ENCODE measurements at regions not wholly inside any gene's neighbourhood (a gene's known extent, or its start where the extent isn't known, plus 50 kb on each side); places are given as distances from the start of the nearest gene placed in this dataset.

DNA sequence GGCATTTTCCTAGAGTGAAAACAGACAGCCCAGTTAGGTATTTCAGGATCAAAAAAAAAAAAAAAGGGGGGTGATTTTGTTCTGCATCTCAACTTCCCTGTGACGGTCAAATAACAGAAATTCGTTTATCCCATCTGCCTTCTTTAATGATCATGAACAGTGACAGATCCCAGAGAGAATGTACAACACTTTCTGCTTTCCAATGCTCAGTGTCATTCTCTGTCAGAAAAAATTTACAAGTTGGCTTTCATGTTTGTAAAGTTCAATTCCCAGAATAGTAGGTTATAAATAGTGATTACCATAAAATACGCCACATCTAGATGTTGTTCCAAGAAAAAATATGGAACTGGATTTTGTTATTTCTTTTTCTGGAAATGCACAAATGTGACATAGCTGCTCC lies 1013.2 kb upstream of the PHF14 start:
- H3K27ac Mint-ChIP-seq, result no peak overlapping the region
- H3K4me3 Mint-ChIP-seq, result no peak overlapping the region
- peaks cover 0 to 3% (median 0%) of the 10 kb centered on the region in 3 donors for H3K9me3 Mint-ChIP-seq
- H3K4me1 Mint-ChIP-seq, result peaks cover 0 to 1% (median 0%) of the 10 kb centered on the region in 3 donors
- no peaks in the 10 kb centered on the region for H3K36me3 Mint-ChIP-seq
- no peaks in the 10 kb centered on the region for H3K27me3 Mint-ChIP-seq

DNA sequence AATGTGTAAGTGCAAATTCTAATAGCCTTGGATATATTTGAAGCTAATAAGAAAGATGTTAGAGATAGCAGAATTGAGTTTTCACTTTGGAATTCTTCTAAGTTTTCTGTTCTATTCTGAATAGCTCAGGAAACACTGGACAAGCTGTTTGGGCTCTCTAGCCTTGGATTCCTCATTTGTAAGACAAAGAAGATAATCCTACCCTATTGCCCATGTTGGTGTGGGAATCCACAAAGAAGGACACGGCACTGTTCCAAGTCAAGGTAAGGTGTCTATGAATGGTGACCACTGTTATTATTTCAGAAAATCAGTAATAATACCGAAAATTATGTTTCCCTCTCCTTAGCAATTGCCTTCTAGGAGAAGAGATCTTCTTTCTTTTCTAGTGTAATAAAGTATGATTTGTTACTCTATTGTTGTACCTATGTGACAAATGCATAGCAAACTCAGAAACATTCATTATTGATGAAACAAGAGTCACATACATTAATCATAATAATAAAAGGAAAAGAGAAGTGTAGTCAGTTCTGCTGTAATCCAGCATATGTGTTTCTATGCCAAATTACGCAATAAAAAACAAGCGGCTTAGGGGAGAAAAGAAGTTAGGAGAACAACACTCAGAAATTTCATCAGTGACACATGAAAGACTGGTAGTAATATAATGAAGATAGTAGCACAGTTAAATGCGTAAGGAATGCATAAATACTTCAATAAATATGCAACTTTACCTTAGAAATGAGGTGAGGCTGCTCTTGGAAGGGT lies 1012.3 kb upstream of the PHF14 start:
- Mint-ChIP-seq H3K27me3 (no peaks in the 10 kb centered on the region), H3K9me3 (peaks cover 0 to 3% (median 0%) of the 10 kb centered on the region in 3 donors), H3K27ac (no peak overlapping the region)

DNA sequence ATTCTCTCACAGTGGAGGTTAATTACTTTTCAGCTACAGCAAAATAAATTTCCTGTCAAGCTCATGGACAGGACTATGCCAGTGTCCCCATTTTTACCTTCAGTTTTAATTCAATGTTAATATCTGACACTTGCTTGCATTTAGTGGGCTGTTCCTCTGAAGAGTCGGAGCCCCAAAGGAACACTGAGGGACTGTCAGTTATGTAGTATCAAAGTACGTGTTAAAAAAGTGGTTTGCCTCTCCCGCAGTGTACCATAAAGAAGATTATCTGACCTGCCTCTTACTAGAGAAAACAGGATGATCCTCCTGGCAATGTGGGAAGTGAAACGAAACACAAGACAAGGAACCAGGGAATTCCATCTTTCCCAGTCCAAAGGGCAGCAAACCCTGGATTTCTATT lies 1010.9 kb upstream of the PHF14 start:
- Mint-ChIP-seq H3K27me3 (no peaks in the 10 kb centered on the region), H3K36me3 (no peaks in the 10 kb centered on the region), H3K27ac (no peak overlapping the region), H3K9me3 (peaks cover 0 to 3% (median 0%) of the 10 kb centered on the region in 3 donors), H3K4me3 (no peak overlapping the region), H3K4me1 (peaks cover 0 to 1% (median 0%) of the 10 kb centered on the region in 3 donors)

More for the DNA sequence above, 1012.3 kb upstream of the PHF14 start:
- H3K4me1 Mint-ChIP-seq, result peaks cover 0 to 1% (median 0%) of the 10 kb centered on the region in 3 donors
- H3K4me3 Mint-ChIP-seq, result no peak overlapping the region
- H3K36me3 Mint-ChIP-seq, result no peaks in the 10 kb centered on the region

DNA sequence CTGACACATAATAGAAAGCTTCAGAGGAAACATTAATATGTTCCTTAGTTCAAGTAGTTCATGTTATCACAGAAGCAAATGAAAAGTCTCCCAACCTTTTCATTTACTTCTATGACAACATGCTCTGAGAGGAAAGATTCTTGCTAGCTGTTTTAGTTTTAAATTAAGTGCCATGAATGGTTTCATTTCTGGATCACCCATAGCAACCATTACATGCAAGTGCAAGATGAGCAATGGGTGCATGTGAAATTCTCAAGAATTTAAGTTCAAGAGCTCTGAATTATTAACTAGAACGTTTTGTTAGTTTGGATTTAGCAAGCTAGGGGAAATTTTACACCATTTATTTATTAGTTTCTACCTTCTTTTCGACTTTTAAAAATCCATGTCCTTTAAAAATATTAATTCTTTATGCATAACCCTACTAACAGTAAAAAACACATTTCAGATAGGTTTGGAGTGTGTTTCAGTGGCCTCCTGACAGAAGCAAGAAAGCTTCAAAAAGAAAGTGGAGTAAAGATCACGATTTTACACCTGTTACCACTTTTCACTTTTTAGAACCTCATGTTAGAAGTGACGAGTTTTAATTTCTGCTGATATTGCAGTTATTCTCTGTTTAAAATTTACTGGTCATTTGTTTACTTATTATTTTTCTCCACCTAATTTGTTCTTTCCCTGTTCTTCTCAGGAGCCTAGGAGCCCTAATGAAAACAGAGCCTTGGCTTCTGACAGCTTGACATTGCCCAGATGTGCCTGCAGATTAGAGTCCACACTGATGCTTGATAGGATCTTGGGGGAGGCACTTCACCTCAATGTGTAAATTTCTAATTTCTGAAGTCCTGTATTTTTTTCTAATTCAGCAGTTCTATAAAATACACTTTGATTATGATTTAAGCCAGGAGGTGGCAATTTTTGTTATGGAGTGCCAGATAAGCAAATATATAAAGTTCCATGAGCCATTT lies 995.3 kb upstream of the PHF14 start:
- Mint-ChIP-seq H3K9me3 (peaks cover 0 to 2% (median 0%) of the 10 kb centered on the region in 3 donors), H3K36me3 (no peaks in the 10 kb centered on the region), H3K4me1 (peaks cover 0 to 1% (median 0%) of the 10 kb centered on the region in 3 donors), H3K27ac (no peak overlapping the region), H3K27me3 (no peaks in the 10 kb centered on the region), H3K4me3 (no peak overlapping the region)

DNA sequence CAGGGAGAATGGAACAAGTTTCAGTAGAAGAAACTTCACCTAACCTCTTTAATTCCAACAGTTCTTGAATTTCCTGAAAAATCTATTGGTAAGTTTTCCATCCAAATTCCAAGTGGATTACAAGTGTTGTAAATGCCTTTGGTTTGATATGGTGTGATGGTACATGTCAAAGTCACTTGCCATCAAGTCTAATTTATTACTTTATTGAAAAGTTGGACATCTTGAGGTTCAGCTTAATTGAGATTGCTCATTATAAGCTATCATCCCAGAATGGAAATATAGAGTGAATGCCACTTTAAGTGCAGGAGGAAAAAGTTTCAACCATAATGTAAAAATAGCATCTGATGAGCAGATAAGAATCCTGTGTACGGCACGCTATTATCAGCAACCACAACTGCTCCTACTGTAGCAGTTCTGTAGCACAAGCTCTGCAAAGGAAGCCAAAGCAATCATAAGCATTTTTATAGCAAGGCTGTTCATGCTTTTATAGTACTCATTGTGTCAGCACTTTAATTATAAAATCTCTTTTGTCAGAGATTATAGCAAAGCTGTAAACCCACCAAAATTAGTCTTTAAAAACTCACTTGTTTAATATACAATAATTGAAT lies 991.8 kb upstream of the PHF14 start:
- Mint-ChIP-seq H3K36me3 (no peaks in the 10 kb centered on the region), H3K27ac (no peak overlapping the region), H3K4me1 (peaks cover 0 to 1% (median 0%) of the 10 kb centered on the region in 3 donors), H3K4me3 (no peak overlapping the region), H3K27me3 (no peaks in the 10 kb centered on the region), H3K9me3 (peaks cover 0 to 2% (median 0%) of the 10 kb centered on the region in 3 donors)

DNA sequence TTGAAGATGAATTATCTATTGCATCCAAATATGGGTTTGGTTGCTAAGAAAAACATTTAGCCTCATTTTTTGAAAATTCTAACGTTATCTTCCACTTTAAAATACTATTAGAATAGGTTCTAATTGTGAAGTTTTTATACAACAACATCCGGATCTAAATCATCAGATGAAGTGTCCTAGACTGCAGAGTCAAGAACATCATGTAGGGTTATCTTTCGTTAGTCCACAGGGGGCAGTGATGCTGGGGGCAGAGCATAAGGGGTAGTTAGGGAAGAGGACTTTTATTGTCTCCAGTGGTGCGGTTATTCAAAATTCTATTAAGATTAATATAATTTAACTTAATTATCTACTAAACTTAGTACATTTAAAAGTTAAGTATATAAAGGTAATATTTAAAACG lies 990.6 kb upstream of the PHF14 start:
- Mint-ChIP-seq H3K9me3 (peaks cover 0 to 3% (median 2%) of the 10 kb centered on the region in 3 donors), H3K4me3 (no peak overlapping the region), H3K27ac (no peak overlapping the region), H3K36me3 (peaks cover 2% of the 10 kb centered on the region), H3K27me3 (no peaks in the 10 kb centered on the region), H3K4me1 (peaks cover 0 to 1% (median 0%) of the 10 kb centered on the region in 3 donors)

DNA sequence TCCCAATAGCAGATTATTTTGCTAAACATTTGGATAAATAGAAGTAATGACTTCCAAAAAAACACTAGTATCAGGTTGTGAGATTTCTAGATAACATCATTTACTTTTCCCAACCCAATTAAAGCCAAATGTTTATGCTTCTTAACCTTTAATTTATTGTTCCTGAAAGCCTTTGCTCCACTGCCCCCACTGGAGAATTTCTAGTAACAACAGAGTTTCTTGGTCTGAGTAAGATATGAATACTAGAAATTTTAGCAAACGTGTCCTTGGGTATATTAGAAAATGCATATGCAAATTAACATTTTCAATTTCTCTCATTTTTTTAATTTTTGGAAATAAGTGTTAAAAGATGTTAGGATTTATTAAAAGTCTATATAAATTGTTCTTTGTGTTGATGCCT lies 958.0 kb upstream of the PHF14 start:
- H3K36me3 Mint-ChIP-seq, result peaks cover 2% of the 10 kb centered on the region
- no peaks in the 10 kb centered on the region for H3K27me3 Mint-ChIP-seq
- H3K4me3 Mint-ChIP-seq, result no peak overlapping the region
- peaks cover 0 to 13% (median 7%) of the 10 kb centered on the region in 3 donors for H3K9me3 Mint-ChIP-seq
- no peak overlapping the region for H3K27ac Mint-ChIP-seq
- H3K4me1 Mint-ChIP-seq, result no peaks in the 10 kb centered on the region

DNA sequence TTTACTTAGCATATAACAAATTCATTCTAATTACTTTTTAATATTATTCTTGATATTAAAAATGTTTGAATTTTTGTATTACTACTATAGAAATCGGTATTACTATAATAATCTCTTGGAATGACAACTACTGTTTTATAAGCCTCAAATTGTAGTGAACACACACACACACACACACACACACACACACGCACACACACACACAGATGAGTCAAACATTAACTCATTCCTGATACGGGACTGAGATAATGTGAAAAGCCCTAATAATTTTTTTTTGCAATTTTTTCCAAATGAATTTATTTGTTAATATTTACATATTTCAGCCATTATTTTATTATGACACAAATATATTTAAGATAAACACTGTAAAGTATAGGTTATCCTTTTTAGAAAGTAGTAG lies 951.2 kb upstream of the PHF14 start:
- no peak overlapping the region for H3K4me3 Mint-ChIP-seq

DNA sequence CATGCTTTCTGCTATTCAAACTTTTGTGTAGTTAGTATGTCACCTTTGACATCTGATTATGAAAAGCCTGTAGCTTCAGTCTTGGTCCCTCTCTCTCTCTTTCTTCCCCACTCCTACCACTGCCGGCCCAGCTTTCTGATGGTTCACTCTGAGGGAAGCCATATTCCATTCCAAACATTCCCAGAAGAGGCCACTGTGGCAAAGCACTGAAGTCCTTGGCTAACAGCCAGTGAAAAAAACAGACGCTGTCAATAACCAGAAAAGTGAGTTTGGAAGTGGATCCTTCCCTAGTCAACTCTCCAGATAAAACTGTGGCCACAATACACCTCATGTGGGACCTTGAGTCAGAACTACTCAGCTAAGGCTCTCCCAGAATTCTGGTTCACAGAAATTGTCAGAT lies 950.7 kb upstream of the PHF14 start:
- Mint-ChIP-seq H3K27ac (no peak overlapping the region), H3K9me3 (peaks cover 0 to 6% (median 3%) of the 10 kb centered on the region in 3 donors), H3K4me3 (no peak overlapping the region), H3K36me3 (no peaks in the 10 kb centered on the region), H3K4me1 (no peaks in the 10 kb centered on the region), H3K27me3 (no peaks in the 10 kb centered on the region)

More for the DNA sequence above, 951.2 kb upstream of the PHF14 start:
- H3K27ac Mint-ChIP-seq, result no peak overlapping the region
- peaks cover 0 to 6% (median 3%) of the 10 kb centered on the region in 3 donors for H3K9me3 Mint-ChIP-seq
- no peaks in the 10 kb centered on the region for H3K4me1 Mint-ChIP-seq
- H3K36me3 Mint-ChIP-seq, result no peaks in the 10 kb centered on the region
- H3K27me3 Mint-ChIP-seq, result no peaks in the 10 kb centered on the region

DNA sequence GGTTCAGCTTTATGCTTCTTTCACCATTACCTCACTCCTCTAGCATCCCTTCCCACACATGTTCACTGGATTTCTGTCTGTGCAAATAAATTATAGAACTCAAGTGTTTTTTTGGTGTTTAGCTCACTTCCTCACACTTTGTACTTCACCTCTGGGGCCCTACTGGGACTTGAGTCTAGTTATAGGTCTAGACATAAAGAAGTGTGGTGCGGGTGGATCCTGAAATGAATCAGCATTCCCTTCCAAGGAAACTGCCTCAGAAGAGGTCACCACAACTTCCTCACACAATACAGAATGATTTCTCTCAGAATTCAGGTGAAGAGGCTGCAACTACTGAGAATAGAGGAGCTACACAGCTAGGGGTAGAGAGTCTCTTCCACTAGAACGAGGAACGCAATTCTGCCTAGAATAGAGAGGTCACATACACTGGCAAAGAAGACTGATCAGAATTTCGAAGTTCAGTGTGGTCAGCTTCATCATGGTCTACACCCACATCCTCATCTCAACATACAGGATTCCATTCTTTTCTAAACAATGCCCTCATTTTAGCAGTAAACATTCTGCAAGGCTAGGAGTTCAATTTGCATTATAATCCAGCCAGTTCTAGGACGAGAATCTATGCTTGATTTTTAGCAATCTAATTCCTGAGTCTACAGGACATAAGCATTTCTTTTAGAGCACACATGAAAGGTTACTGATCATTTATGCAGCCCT lies 938.7 kb upstream of the PHF14 start:
- H3K36me3 Mint-ChIP-seq, result no peaks in the 10 kb centered on the region
- H3K4me1 Mint-ChIP-seq, result no peaks in the 10 kb centered on the region
- no peak overlapping the region for H3K4me3 Mint-ChIP-seq
- no peak overlapping the region for H3K27ac Mint-ChIP-seq
- H3K27me3 Mint-ChIP-seq, result no peaks in the 10 kb centered on the region
- H3K9me3 Mint-ChIP-seq, result peaks cover 2 to 4% (median 3%) of the 10 kb centered on the region in 3 donors

DNA sequence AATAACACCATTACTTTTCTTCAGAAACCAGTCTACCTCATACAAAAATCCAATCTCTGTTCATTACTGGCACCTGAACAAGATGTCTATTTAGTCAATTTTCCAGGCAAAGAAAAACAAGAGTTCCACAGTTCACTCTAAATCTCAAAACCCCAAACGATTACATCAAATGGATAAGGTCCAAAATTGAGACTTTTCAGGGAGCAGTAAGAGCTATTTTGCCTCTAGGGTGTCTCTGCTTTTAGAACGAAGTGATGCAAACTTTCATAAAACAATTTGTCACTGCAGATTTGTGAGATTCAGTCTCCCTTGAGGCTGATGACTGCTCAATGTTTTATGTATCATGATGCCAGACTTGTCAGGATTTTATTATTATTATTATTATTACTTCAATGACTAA lies 937.0 kb upstream of the PHF14 start:
- Mint-ChIP-seq H3K4me1 (no peaks in the 10 kb centered on the region), H3K4me3 (no peak overlapping the region), H3K9me3 (peaks cover 0 to 4% (median 3%) of the 10 kb centered on the region in 3 donors), H3K27me3 (no peaks in the 10 kb centered on the region), H3K27ac (no peak overlapping the region), H3K36me3 (no peaks in the 10 kb centered on the region)

DNA sequence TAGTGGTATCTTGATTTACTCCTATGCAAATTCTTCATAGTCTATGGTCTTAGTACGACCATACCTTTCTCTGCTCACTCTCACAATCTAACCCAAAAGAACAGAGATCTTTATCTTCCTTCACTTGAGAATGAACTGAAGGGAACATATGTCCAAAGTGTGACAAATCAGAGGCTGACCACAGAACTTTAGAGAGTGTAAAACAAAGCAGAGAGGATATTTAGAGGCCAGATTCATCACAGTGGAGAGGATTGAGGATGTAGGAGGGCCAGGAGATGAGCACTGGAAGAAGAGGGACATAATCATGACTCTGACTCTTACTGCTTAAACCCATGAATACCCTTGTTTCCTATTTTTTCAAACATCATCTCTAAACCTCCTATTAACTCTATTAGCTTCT lies 935.3 kb upstream of the PHF14 start:
- Mint-ChIP-seq H3K4me1 (no peaks in the 10 kb centered on the region), H3K27ac (no peak overlapping the region), H3K4me3 (no peak overlapping the region), H3K27me3 (no peaks in the 10 kb centered on the region), H3K9me3 (peaks cover 0 to 4% (median 3%) of the 10 kb centered on the region in 3 donors), H3K36me3 (no peaks in the 10 kb centered on the region)

DNA sequence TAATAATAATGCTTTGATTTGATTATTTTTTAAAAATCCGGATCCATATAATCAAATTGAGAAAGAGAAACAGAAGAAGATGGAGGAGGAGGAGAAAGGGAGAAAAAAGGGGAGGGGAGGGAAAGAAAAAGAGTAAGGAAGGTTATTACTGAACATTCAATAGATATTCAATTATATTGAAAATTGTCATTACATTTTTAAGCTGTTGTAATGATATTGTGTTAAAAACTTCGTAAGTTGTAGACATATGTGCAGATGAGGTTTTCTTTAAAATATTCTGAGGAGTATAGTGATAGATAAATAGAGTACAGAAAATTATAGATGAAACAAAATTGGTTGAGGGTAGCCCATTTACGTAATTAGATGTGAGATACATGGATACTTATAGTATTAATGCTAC lies 933.0 kb upstream of the PHF14 start:
- Mint-ChIP-seq H3K9me3 (peaks cover 0 to 4% (median 0%) of the 10 kb centered on the region in 3 donors), H3K36me3 (no peaks in the 10 kb centered on the region), H3K4me3 (no peak overlapping the region), H3K27ac (no peak overlapping the region), H3K27me3 (no peaks in the 10 kb centered on the region), H3K4me1 (no peaks in the 10 kb centered on the region)

DNA sequence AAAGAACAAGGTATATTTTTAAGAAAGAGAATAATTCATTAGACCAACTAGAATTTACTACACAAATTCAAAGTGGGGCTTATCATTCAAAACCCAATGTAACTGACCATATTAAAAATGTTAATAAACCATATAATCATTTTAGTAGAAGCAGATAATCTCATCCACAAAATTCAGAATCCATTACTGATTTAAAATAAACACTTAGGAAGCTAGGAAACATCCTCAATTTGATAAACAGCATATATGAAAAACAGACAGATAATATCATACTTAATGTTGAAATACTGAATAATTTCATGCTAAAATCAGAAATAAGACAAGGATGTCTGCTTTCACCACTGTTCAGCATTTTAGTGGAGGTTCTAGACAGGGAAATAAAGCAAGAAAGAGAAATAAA lies 902.8 kb upstream of the PHF14 start:
- Mint-ChIP-seq H3K4me1 (no peaks in the 10 kb centered on the region), H3K27ac (no peak overlapping the region), H3K4me3 (no peak overlapping the region), H3K27me3 (no peaks in the 10 kb centered on the region), H3K9me3 (peaks cover 0 to 11% (median 3%) of the 10 kb centered on the region in 3 donors), H3K36me3 (no peaks in the 10 kb centered on the region)

Measured in IgD-negative memory B cell (primary cell).